H9 (cell line): ENCODE measurements at regions not wholly inside any gene's neighbourhood (a gene's known extent, or its start where the extent isn't known, plus 50 kb on each side); places are given as distances from the start of the nearest gene placed in this dataset.

Experiments used
- DNase-seq: peaks from one replicate; pipeline ENCODE4 v3.0.0-alpha.2; 2017
- H2AFZ ChIP-seq: one replicate; pipeline ENCODE4 v1.6.1; 2013; ENCODE audit warnings: mild to moderate bottlenecking, low read length, control low read depth, moderate library complexity
- H2AK5ac ChIP-seq: 2 replicates; pipeline ENCODE4 v1.6.1; 2013; ENCODE audit warnings: low read length, control low read depth, mixed read lengths; ENCODE audit not compliant: insufficient read length
- H2BK120ac ChIP-seq: one replicate; pipeline ENCODE4 v1.6.1; 2013; ENCODE audit warnings: low read depth, mild to moderate bottlenecking, low read length, control low read depth, inconsistent platforms; ENCODE audit not compliant: poor library complexity, severe bottlenecking
- H2BK12ac ChIP-seq: 2 replicates; pipeline ENCODE4 v1.6.1; 2013; ENCODE audit warnings: low read length, control low read depth, mixed read lengths, low read depth; ENCODE audit not compliant: insufficient read length
- H2BK15ac ChIP-seq: 2 replicates; pipeline ENCODE4 v1.6.1; 2013; ENCODE audit warnings: low read depth, low read length, control low read depth
- H2BK20ac ChIP-seq: one replicate; pipeline ENCODE4 v1.6.1; 2013; ENCODE audit warnings: low read depth, mild to moderate bottlenecking, low read length, control low read depth, inconsistent platforms; ENCODE audit not compliant: poor library complexity, severe bottlenecking
- H2BK5ac ChIP-seq: 2 replicates; pipeline ENCODE4 v1.6.1; 2013; ENCODE audit warnings: low read length, control low read depth, mixed read lengths; ENCODE audit not compliant: insufficient read length
- H3K14ac ChIP-seq: 2 replicates; pipeline ENCODE4 v1.6.1; 2013; ENCODE audit warnings: low read length, control low read depth; ENCODE audit not compliant: insufficient read depth
- H3K18ac ChIP-seq: 2 replicates; pipeline ENCODE4 v1.6.1; 2013; ENCODE audit warnings: low read depth, mild to moderate bottlenecking, mixed read lengths, low read length, control low read depth; ENCODE audit not compliant: insufficient read length
- H3K23ac ChIP-seq: 2 replicates; pipeline ENCODE4 v1.6.1; 2013; ENCODE audit warnings: low read length, control low read depth, mixed read lengths, low read depth; ENCODE audit not compliant: insufficient read length
- H3K23me2 ChIP-seq: 2 replicates; pipeline ENCODE4 v1.6.1; 2013; ENCODE audit warnings: low read depth, mild to moderate bottlenecking, mixed read lengths, low read length, control low read depth; ENCODE audit not compliant: insufficient read length, poor library complexity, severe bottlenecking
- H3K27ac ChIP-seq: 2 replicates; pipeline ENCODE4 v1.5.1; 2013; ENCODE audit warnings: low read length, control low read depth, mixed read lengths, low read depth; ENCODE audit not compliant: insufficient read length
- H3K27me3 ChIP-seq: 2 replicates; pipeline ENCODE4 v1.6.1; 2013; ENCODE audit warnings: low read length, control low read depth, inconsistent platforms; ENCODE audit not compliant: insufficient read depth
- H3K4ac ChIP-seq: 2 replicates; pipeline ENCODE4 v1.6.1; 2013; ENCODE audit warnings: low read depth, mild to moderate bottlenecking, control low read depth, inconsistent platforms, low read length, moderate library complexity
- H3K4me1 ChIP-seq: 2 replicates; pipeline ENCODE4 v1.6.1; 2013; ENCODE audit warnings: low read length, control low read depth, inconsistent platforms; ENCODE audit not compliant: insufficient read depth
- H3K4me2 ChIP-seq: 2 replicates; pipeline ENCODE4 v1.6.1; 2013; ENCODE audit warnings: low read length, control low read depth, mixed read lengths; ENCODE audit not compliant: insufficient read length, insufficient read depth
- H3K56ac ChIP-seq: 2 replicates; pipeline ENCODE4 v1.6.1; 2013; ENCODE audit warnings: low read depth, mild to moderate bottlenecking, mixed read lengths, low read length, control low read depth; ENCODE audit not compliant: insufficient read length
- H3K79me1 ChIP-seq: 2 replicates; pipeline ENCODE4 v1.6.1; 2013; ENCODE audit warnings: low read depth, mild to moderate bottlenecking, moderate library complexity, low read length, control low read depth, inconsistent platforms; ENCODE audit not compliant: insufficient read depth, poor library complexity, severe bottlenecking
- H3K79me2 ChIP-seq: 2 replicates; pipeline ENCODE4 v1.6.1; 2013; ENCODE audit warnings: low read length, control low read depth, inconsistent platforms; ENCODE audit not compliant: insufficient read depth
- H3K9ac ChIP-seq: 2 replicates; pipeline ENCODE4 v1.6.1; 2013; ENCODE audit warnings: low read length, control low read depth, mixed read lengths; ENCODE audit not compliant: insufficient read length; ENCODE audit errors: extremely low read depth
- H3K9me3 ChIP-seq: one replicate; pipeline ENCODE4 v1.6.1; 2013; ENCODE audit warnings: low read depth, low read length, inconsistent platforms; ENCODE audit not compliant: control insufficient read depth
- H3T11ph ChIP-seq: one replicate; pipeline ENCODE4 v1.6.1; 2013; ENCODE audit warnings: mild to moderate bottlenecking, low read length, control low read depth, inconsistent platforms
- H4K20me1 ChIP-seq: one replicate; pipeline ENCODE4 v1.6.1; 2013; ENCODE audit not compliant: control insufficient read depth, insufficient read length, insufficient read depth
- H4K5ac ChIP-seq: 2 replicates; pipeline ENCODE4 v1.6.1; 2013; ENCODE audit warnings: low read depth, mild to moderate bottlenecking, mixed read lengths, low read length, control low read depth; ENCODE audit not compliant: insufficient read length
- H4K8ac ChIP-seq: replicated peaks from 2 replicates; pipeline ENCODE4 v1.6.1; 2013; ENCODE audit warnings: low read length, control low read depth, mixed read lengths, low read depth; ENCODE audit not compliant: insufficient read length
- H4K91ac ChIP-seq: 2 replicates; pipeline ENCODE4 v1.6.1; 2013; ENCODE audit warnings: low read depth, mild to moderate bottlenecking, moderate library complexity, mixed read lengths, low read length, control low read depth; ENCODE audit not compliant: insufficient read length
- H3K27ac Mint-ChIP-seq, 3 experiments: 2 replicates in 2 of 3; 3 replicates in 1 of 3; pipeline ENCODE4 v1.8.0; 2020 to 2021; ENCODE audit warnings: mixed read lengths in 3 of 3, mild to moderate bottlenecking in 1 of 3, moderate library complexity in 1 of 3
- H3K27me3 Mint-ChIP-seq: 2 replicates; pipeline ENCODE4 v1.8.0; 2021; ENCODE audit warnings: low read depth, mild to moderate bottlenecking, moderate library complexity, mixed read lengths
- H3K36me3 Mint-ChIP-seq, 3 experiments: 2 replicates in 2 of 3; 3 replicates in 1 of 3; pipeline ENCODE4 v1.8.0; 2020 to 2021; ENCODE audit warnings: low read depth in 3 of 3, mixed read lengths in 3 of 3; ENCODE audit not compliant: insufficient read depth in 1 of 3
- H3K4me1 Mint-ChIP-seq, 2 experiments: 2 replicates each; pipeline ENCODE4 v1.8.0; 2020; ENCODE audit warnings: mixed read lengths in 2 of 2
- H3K4me3 Mint-ChIP-seq, 2 experiments: 2 replicates in 1 of 2; 3 replicates in 1 of 2; pipeline ENCODE4 v1.8.0; 2020 to 2021; ENCODE audit warnings: mild to moderate bottlenecking in 2 of 2, mixed read lengths in 2 of 2, moderate library complexity in 1 of 2
- H3K9me3 Mint-ChIP-seq, 2 experiments: 2 replicates in 1 of 2; 3 replicates in 1 of 2; pipeline ENCODE4 v1.8.0; 2020; ENCODE audit warnings: mild to moderate bottlenecking in 2 of 2, mixed read lengths in 2 of 2, moderate library complexity in 1 of 2
- CTCF ChIP-seq: fragments of 200-600 bp; sonication (generic); conservative IDR thresholded peaks from 3 replicates; pipeline ENCODE4 v1.8.0; 2021; ENCODE audit warnings: antibody characterized with exemption, mild to moderate bottlenecking
- WGBS: extraction: QIAGEN DNeasy Blood & Tissue Kit; methylation state at CpG from one replicate; pipeline ENCODE4 v1.1.7; 2013; ENCODE audit warnings: missing lambda C conversion rate, low lambda C conversion rate, mixed read lengths; ENCODE audit not compliant: insufficient read length; ENCODE audit errors: extremely low coverage; 5-methylcytosine and 5-hydroxymethylcytosine counted together

GRCh38 chr7:51430480-51431086 is 114.0 kb upstream of the COBL start:
- no peak overlapping the region for H3K18ac ChIP-seq
- H3K23ac ChIP-seq: no peak overlapping the region
- H3K4me2 ChIP-seq: no peak overlapping the region
- peak; percentile 90 for TF ChIP-seq CTCF
- no peak overlapping the region for H3K4ac ChIP-seq
- H3K36me3 Mint-ChIP-seq: no peaks in the 10 kb centered on the region
- H2BK15ac ChIP-seq: no peak overlapping the region
- H2BK20ac ChIP-seq: no peak overlapping the region
- no CpG with 5 or more reads among the region's 13 CpGs for WGBS
- H3T11ph ChIP-seq: no peak overlapping the region
- no peaks in the 10 kb centered on the region for H3K9me3 Mint-ChIP-seq
- no peak overlapping the region for H2AFZ ChIP-seq
- no peak overlapping the region for H4K5ac ChIP-seq
- H4K20me1 ChIP-seq: no peaks in the 10 kb centered on the region
- H3K56ac ChIP-seq: no peak overlapping the region
- H3K27me3 ChIP-seq: no peaks in the 10 kb centered on the region
- H3K79me2 ChIP-seq: no peaks in the 10 kb centered on the region
- no peak overlapping the region for H4K8ac ChIP-seq
- H2AK5ac ChIP-seq: no peak overlapping the region
- H3K27ac ChIP-seq: no peak overlapping the region
- no peaks in the 10 kb centered on the region for H3K4me1 ChIP-seq
- no peaks in the 10 kb centered on the region for H3K23me2 ChIP-seq
- no peak overlapping the region for H2BK12ac ChIP-seq
- H3K27me3 Mint-ChIP-seq: no peaks in the 10 kb centered on the region; the same call in 1 of the 2 replicates
- peaks cover 2 to 8% of the 10 kb centered on the region in 2 experiments for H3K4me1 Mint-ChIP-seq
- H3K14ac ChIP-seq: no peak overlapping the region
- H3K79me1 ChIP-seq: no peaks in the 10 kb centered on the region
- no peak overlapping the region for H3K27ac Mint-ChIP-seq
- no peak overlapping the region for H3K9ac ChIP-seq
- H2BK5ac ChIP-seq: no peak overlapping the region
- no peak overlapping the region for H2BK120ac ChIP-seq
- DNase-seq: no peak
- H4K91ac ChIP-seq: no peak overlapping the region
- no peak overlapping the region for H3K4me3 Mint-ChIP-seq
- H3K9me3 ChIP-seq: no peaks in the 10 kb centered on the region
